HG03520 (cell line): ENCODE measurements at regions not wholly inside any gene's neighbourhood (a gene's known extent, or its start where the extent isn't known, plus 50 kb on each side); places are given as distances from the start of the nearest gene placed in this dataset.

Source experiments
- ATAC-seq: cut with Tn5 transposase; IDR thresholded peaks from one replicate; pipeline ENCODE4 v1.9.1; 2021; ENCODE audit warnings: mild to moderate bottlenecking, moderate library complexity; ENCODE audit not compliant: unreplicated experiment

- no peak for ATAC-seq
Observed at GRCh38 chr9:16960084-16960483, 89.6 kb upstream of the BNC2 start.

- ATAC-seq = no peak
Observed at GRCh38 chr9:16959391-16959790, 88.9 kb upstream of the BNC2 start.

- no peak for ATAC-seq
Observed at GRCh38 chr9:16954040-16954439, 83.6 kb upstream of the BNC2 start.

GRCh38 chr9:16951502-16951901, 81.0 kb upstream of the BNC2 start:
- no peak for ATAC-seq

- ATAC-seq = no peak
Observed at GRCh38 chr9:16950051-16950450, 79.6 kb upstream of the BNC2 start.

GRCh38 chr9:16930578-16930977, 60.1 kb upstream of the BNC2 start:
- no peak for ATAC-seq

- no peak for ATAC-seq
Observed at GRCh38 chr9:16928179-16928945, 57.9 kb upstream of the BNC2 start.

GRCh38 chr9:16925426-16925825, 55.0 kb upstream of the BNC2 start:
- no peak for ATAC-seq

GRCh38 chr9:16924311-16924915, 53.9 kb upstream of the BNC2 start:
- ATAC-seq = no peak

GRCh38 chr9:16921855-16922254, 51.4 kb upstream of the BNC2 start:
- no peak for ATAC-seq
